Panc1 (cell line): ENCODE measurements at regions not wholly inside any gene's neighbourhood (a gene's known extent, or its start where the extent isn't known, plus 50 kb on each side); places are given as distances from the start of the nearest gene placed in this dataset.

Experiments
- POLR2AphosphoS5 ChIP-seq: IDR thresholded peaks from 2 replicates; pipeline ENCODE4 v1.6.1; 2012; ENCODE audit warnings: mild to moderate bottlenecking, low read depth, low read length, moderate library complexity
- SIN3A ChIP-seq: IDR thresholded peaks from 2 replicates; pipeline ENCODE4 v1.6.1; 2012; ENCODE audit warnings: low read depth, mild to moderate bottlenecking, low read length, moderate library complexity, borderline replicate concordance; ENCODE audit not compliant: insufficient read depth
- TF ChIP-seq, protein P1 (sequence below): fragments of 450-650 bp; IDR thresholded peaks from 2 replicates; pipeline ENCODE4 v1.5.1; 2017; ENCODE audit warnings: mild to moderate bottlenecking
- TF ChIP-seq, protein P2 (sequence below), 2 experiments: IDR thresholded peaks; 2 replicates each; pipeline ENCODE4 v1.6.1; 2011 to 2012; ENCODE audit warnings: low read depth in 2 of 2, control low read depth in 1 of 2, low read length in 1 of 2, mild to moderate bottlenecking in 1 of 2, moderate library complexity in 1 of 2; ENCODE audit not compliant: insufficient read depth in 1 of 2

DNA sequence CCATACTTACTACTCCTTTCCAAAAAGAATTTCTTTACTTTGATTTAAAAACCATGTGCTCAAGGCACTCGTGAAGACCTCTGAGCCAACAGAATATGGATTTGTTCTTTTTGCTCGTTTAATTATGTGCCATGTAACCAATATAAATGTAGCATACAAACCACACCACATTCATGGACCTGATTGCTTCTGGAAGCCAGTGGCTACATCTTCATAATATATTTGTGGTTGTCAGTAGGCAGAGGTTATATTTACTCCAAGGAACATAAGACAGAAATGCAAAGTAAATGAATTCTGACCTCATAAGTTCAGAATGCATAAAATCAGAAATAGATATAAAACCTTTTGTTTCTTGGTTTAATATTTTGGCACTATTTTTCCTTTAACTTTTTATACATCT lies 373.0 kb downstream of the HDGFL1 start:
- TF ChIP-seq, protein P1, sequence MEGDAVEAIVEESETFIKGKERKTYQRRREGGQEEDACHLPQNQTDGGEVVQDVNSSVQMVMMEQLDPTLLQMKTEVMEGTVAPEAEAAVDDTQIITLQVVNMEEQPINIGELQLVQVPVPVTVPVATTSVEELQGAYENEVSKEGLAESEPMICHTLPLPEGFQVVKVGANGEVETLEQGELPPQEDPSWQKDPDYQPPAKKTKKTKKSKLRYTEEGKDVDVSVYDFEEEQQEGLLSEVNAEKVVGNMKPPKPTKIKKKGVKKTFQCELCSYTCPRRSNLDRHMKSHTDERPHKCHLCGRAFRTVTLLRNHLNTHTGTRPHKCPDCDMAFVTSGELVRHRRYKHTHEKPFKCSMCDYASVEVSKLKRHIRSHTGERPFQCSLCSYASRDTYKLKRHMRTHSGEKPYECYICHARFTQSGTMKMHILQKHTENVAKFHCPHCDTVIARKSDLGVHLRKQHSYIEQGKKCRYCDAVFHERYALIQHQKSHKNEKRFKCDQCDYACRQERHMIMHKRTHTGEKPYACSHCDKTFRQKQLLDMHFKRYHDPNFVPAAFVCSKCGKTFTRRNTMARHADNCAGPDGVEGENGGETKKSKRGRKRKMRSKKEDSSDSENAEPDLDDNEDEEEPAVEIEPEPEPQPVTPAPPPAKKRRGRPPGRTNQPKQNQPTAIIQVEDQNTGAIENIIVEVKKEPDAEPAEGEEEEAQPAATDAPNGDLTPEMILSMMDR: no peak
- no peak for TF ChIP-seq POLR2AphosphoS5
- TF ChIP-seq SIN3A: no peak
- TF ChIP-seq, protein P2, sequence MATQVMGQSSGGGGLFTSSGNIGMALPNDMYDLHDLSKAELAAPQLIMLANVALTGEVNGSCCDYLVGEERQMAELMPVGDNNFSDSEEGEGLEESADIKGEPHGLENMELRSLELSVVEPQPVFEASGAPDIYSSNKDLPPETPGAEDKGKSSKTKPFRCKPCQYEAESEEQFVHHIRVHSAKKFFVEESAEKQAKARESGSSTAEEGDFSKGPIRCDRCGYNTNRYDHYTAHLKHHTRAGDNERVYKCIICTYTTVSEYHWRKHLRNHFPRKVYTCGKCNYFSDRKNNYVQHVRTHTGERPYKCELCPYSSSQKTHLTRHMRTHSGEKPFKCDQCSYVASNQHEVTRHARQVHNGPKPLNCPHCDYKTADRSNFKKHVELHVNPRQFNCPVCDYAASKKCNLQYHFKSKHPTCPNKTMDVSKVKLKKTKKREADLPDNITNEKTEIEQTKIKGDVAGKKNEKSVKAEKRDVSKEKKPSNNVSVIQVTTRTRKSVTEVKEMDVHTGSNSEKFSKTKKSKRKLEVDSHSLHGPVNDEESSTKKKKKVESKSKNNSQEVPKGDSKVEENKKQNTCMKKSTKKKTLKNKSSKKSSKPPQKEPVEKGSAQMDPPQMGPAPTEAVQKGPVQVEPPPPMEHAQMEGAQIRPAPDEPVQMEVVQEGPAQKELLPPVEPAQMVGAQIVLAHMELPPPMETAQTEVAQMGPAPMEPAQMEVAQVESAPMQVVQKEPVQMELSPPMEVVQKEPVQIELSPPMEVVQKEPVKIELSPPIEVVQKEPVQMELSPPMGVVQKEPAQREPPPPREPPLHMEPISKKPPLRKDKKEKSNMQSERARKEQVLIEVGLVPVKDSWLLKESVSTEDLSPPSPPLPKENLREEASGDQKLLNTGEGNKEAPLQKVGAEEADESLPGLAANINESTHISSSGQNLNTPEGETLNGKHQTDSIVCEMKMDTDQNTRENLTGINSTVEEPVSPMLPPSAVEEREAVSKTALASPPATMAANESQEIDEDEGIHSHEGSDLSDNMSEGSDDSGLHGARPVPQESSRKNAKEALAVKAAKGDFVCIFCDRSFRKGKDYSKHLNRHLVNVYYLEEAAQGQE (IDR thresholded peaks at IDR 0.05; ENCODE audit: insufficient read depth in 1 of 2, low read depth in 2 of 2, low read length in 1 of 2): no peak
